ENCODE measurements at regions not wholly inside any gene's neighbourhood (a gene's known extent, or its start where the extent isn't known, plus 50 kb on each side); places are given as distances from the start of the nearest gene placed in this dataset.

DNA sequence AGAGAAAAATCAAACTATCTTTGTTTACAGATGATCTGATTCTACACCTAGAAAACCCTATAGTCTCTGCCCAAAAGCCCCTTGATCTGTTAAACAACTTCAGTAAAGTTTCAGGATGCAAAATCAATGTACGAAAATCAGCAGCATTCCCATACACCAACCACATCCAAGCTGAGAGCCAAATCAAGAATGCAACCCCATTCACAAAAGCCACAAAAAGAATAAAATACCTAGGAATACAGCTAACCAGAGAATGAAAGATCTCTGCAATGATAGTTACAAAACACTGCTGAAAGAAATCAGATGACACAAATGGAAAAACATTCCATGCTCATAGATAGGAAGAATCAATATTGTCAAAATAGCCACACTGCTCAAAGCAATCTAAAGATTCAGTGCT lies 265.7 kb downstream of the AEBP2 start:
- Histone ChIP-seq H3K27ac (ENCODE audit: low read depth, low read length) (no peak overlapping the region), H3K27me3 (ENCODE audit: control insufficient read depth in 3 of 3, insufficient read depth in 3 of 3, low read length in 3 of 3) (no peaks in the 10 kb centered on the region), H3K9ac (ENCODE audit: low read depth in 1 of 3, low read length in 3 of 3) (no peak overlapping the region), H3K4me3 (ENCODE audit: low read length in 3 of 3) (no peak overlapping the region), H3K4me1 (ENCODE audit: control insufficient read depth in 3 of 3, insufficient read depth in 3 of 3, low read length in 3 of 3) (no peaks in the 10 kb centered on the region), H3K36me3 (ENCODE audit: control insufficient read depth in 3 of 3, insufficient read depth in 3 of 3, low read length in 3 of 3) (no peaks in the 10 kb centered on the region), H3K9me3 (ENCODE audit: control insufficient read depth in 3 of 3, low read length in 3 of 3) (peaks cover 0 to 5% (median 0%) of the 10 kb centered on the region in 3 donors)

DNA sequence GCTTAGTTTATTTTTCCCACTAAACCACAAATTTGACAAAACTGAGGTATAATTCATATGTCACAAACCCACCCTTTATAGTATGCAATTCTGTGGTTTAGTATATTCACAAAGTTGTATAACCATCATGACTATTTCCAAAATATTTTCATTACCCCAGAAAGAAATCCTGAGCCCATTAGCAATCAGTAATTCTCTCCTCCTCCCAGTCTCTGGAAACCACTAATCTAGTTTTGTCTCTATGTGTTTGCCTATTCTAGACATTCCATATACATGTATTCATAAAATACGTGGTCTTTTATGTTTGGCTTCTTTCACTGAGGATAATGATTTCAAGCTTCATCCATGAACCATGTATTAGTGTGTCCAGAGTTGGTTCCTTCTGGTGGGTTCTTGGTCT lies 267.6 kb downstream of the AEBP2 start:
- Histone ChIP-seq H3K27ac (ENCODE audit: low read depth, low read length) (no peak overlapping the region), H3K9me3 (ENCODE audit: control insufficient read depth in 3 of 3, low read length in 3 of 3) (peaks cover 0 to 5% (median 0%) of the 10 kb centered on the region in 3 donors), H3K27me3 (ENCODE audit: control insufficient read depth in 3 of 3, insufficient read depth in 3 of 3, low read length in 3 of 3) (no peaks in the 10 kb centered on the region)

DNA sequence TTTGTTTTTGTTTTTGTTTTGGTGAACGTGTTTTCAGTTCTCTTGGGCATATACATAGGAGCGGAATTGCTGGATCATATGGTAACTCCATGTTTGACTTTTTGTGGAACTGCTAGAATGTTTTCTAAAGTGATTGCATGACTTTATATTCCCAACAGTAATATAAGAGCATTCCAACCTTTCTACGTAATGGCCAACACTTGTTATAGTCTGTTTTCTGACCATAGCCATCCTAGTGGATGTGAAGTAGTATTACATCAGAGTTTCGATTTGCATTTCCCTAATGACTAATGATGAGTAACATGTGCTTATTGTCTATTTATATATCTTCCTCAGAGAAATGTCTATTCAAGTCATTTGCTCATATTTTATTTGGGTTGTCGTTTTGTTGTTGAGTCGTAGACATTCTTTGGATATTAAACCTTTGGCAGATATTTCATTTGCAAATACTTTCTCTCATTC lies 268.7 kb downstream of the AEBP2 start:
- H3K27ac ChIP-seq (ENCODE audit: low read depth, low read length): no peak overlapping the region
- H3K9me3 ChIP-seq (ENCODE audit: control insufficient read depth in 3 of 3, low read length in 3 of 3): peaks cover 0 to 5% (median 0%) of the 10 kb centered on the region in 3 donors
- H3K4me1 ChIP-seq (ENCODE audit: control insufficient read depth in 3 of 3, insufficient read depth in 3 of 3, low read length in 3 of 3): no peaks in the 10 kb centered on the region
- H3K9ac ChIP-seq (ENCODE audit: low read depth in 1 of 3, low read length in 3 of 3): no peak overlapping the region
- H3K4me3 ChIP-seq (ENCODE audit: low read length in 3 of 3): no peak overlapping the region
- no peaks in the 10 kb centered on the region for H3K36me3 ChIP-seq (ENCODE audit: control insufficient read depth in 3 of 3, insufficient read depth in 3 of 3, low read length in 3 of 3)
- no peaks in the 10 kb centered on the region for H3K27me3 ChIP-seq (ENCODE audit: control insufficient read depth in 3 of 3, insufficient read depth in 3 of 3, low read length in 3 of 3)

More for the DNA sequence above, 267.6 kb downstream of the AEBP2 start:
- no peaks in the 10 kb centered on the region for H3K4me1 ChIP-seq (ENCODE audit: control insufficient read depth in 3 of 3, insufficient read depth in 3 of 3, low read length in 3 of 3)
- no peak overlapping the region for H3K4me3 ChIP-seq (ENCODE audit: low read length in 3 of 3)
- H3K9ac ChIP-seq (ENCODE audit: low read depth in 1 of 3, low read length in 3 of 3): no peak overlapping the region
- H3K36me3 ChIP-seq (ENCODE audit: control insufficient read depth in 3 of 3, insufficient read depth in 3 of 3, low read length in 3 of 3): no peaks in the 10 kb centered on the region

DNA sequence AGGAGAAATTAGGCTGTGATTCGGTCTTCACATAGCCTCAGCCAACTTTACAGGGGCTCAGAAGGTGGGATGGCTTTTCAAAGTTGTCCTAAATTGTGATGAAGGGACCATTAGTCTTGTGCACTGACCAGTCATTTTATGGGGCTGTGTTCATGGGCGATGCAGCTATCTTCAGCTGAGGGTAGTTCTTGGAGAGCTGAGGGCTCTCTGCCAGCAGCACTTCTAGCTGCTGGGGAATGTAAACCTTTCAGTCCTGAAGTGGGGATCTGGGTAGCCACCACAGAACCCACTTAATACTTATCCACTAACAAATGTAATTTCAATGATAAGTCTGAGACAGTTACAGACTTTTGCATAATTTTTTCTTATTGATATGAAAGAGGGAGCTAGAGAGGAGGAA lies 270.6 kb downstream of the AEBP2 start:
- H3K27ac ChIP-seq (ENCODE audit: low read depth, low read length): no peak overlapping the region
- no peaks in the 10 kb centered on the region for H3K36me3 ChIP-seq (ENCODE audit: control insufficient read depth in 3 of 3, insufficient read depth in 3 of 3, low read length in 3 of 3)
- H3K4me1 ChIP-seq (ENCODE audit: control insufficient read depth in 3 of 3, insufficient read depth in 3 of 3, low read length in 3 of 3): no peaks in the 10 kb centered on the region
- H3K9ac ChIP-seq (ENCODE audit: low read depth in 1 of 3, low read length in 3 of 3): no peak overlapping the region
- no peak overlapping the region for H3K4me3 ChIP-seq (ENCODE audit: low read length in 3 of 3)
- no peaks in the 10 kb centered on the region for H3K27me3 ChIP-seq (ENCODE audit: control insufficient read depth in 3 of 3, insufficient read depth in 3 of 3, low read length in 3 of 3)
- peaks cover 0 to 5% (median 0%) of the 10 kb centered on the region in 3 donors for H3K9me3 ChIP-seq (ENCODE audit: control insufficient read depth in 3 of 3, low read length in 3 of 3)

DNA sequence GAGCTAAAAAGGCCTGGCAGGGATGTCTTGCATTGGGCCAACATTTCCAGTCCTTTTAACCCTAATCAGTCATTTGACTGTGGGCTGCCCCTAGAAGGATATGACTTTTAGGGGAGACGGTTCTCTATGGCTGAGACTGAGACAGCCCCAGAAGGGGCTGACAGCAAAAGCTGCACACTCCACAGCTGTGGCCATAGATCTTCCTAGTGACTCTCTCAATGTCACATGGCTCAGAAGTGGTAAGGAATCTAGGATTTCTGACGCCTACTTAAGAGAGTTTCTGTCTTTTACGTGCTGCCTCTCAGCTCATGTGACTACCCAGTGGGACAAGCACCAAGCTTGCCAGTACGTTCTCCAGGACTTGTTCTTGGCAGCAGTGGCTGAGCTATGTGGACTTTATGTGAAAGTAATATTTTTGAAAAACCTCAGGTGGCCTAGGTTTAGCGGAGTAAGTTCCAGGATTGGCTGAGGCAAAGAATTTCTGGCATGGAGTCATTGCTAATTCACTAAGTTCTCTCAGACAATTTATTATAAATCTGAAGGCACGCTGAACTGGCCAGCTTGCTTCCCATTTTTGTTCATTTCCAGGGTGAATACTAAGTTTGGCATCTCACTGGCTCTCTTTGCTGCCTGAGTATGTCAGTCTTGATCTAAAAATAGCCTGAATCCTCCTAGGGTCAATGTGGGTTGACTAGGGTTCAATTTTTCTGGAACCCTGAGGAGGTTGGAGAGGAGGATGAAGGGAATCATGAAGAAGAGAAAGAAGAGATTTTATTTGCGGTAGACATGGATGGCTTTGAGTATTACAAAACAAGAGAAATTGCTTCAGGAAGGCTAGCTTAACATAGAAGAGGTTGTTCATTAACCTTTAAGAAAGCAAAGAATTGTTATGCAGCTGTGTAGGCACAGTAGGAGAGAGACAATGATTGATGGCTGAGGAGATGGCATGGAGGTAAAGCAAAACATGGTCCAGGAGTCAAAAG lies 271.8 kb downstream of the AEBP2 start:
- H3K27me3 ChIP-seq (ENCODE audit: control insufficient read depth in 3 of 3, insufficient read depth in 3 of 3, low read length in 3 of 3): no peaks in the 10 kb centered on the region
- H3K4me1 ChIP-seq (ENCODE audit: control insufficient read depth in 3 of 3, insufficient read depth in 3 of 3, low read length in 3 of 3): no peaks in the 10 kb centered on the region
- no peak overlapping the region for H3K9ac ChIP-seq (ENCODE audit: low read depth in 1 of 3, low read length in 3 of 3)
- H3K27ac ChIP-seq (ENCODE audit: low read depth, low read length): peak overlapping the region; percentile 44
- peaks cover 0 to 5% (median 0%) of the 10 kb centered on the region in 3 donors for H3K9me3 ChIP-seq (ENCODE audit: control insufficient read depth in 3 of 3, low read length in 3 of 3)
- no peaks in the 10 kb centered on the region for H3K36me3 ChIP-seq (ENCODE audit: control insufficient read depth in 3 of 3, insufficient read depth in 3 of 3, low read length in 3 of 3)
- no peak overlapping the region for H3K4me3 ChIP-seq (ENCODE audit: low read length in 3 of 3)

DNA sequence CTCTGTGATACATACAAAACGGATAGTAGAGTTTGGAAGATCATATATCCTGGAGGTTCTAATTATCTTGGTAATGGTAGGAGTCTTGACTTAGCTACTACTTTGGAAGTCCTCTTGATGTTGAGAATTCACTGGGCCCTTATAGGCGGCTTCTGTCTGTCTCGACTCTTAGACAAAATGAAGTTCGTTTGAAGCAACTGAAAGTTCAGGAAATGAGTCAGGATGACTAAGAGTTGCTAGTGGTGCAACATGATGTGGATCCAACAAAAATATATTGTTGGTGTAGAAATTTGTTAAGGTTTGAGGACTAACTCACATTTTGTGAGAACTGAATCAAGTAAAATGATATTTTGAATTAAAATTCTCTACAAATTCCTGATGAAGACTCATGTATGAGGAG lies 272.7 kb downstream of the AEBP2 start:
- Histone ChIP-seq H3K9me3 (ENCODE audit: control insufficient read depth in 3 of 3, low read length in 3 of 3) (peaks cover 0 to 5% (median 0%) of the 10 kb centered on the region in 3 donors), H3K4me1 (ENCODE audit: control insufficient read depth in 3 of 3, insufficient read depth in 3 of 3, low read length in 3 of 3) (no peaks in the 10 kb centered on the region), H3K4me3 (ENCODE audit: low read length in 3 of 3) (no peak overlapping the region), H3K27me3 (ENCODE audit: control insufficient read depth in 3 of 3, insufficient read depth in 3 of 3, low read length in 3 of 3) (no peaks in the 10 kb centered on the region), H3K36me3 (ENCODE audit: control insufficient read depth in 3 of 3, insufficient read depth in 3 of 3, low read length in 3 of 3) (no peaks in the 10 kb centered on the region), H3K9ac (ENCODE audit: low read depth in 1 of 3, low read length in 3 of 3) (no peak overlapping the region), H3K27ac (ENCODE audit: low read depth, low read length) (peak overlapping the region; percentile 14)

DNA sequence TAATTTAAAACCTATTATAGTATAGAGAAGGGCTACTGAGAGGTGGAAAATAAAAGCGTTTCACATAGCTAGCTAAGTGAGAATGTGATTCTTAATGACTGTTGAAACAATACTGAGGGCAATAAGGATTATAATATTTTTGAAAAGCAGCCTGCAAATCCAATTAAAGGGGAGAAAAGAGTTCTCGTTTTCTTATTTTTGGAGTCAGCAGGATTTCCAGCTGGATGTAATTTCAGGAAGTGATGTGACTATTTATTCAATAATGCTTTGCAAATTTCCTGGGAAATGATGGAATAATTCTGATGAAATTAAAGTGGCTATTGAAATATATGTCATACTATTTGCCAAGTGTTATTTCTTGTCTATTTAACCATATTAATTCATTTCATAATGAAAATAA lies 279.1 kb downstream of the AEBP2 start:
- Histone ChIP-seq H3K9ac (ENCODE audit: low read depth in 1 of 3, low read length in 3 of 3) (no peak overlapping the region), H3K4me1 (ENCODE audit: control insufficient read depth in 3 of 3, insufficient read depth in 3 of 3, low read length in 3 of 3) (peaks cover 0 to 4% (median 0%) of the 10 kb centered on the region in 3 donors), H3K9me3 (ENCODE audit: control insufficient read depth in 3 of 3, low read length in 3 of 3) (no peaks in the 10 kb centered on the region), H3K27me3 (ENCODE audit: control insufficient read depth in 3 of 3, insufficient read depth in 3 of 3, low read length in 3 of 3) (no peaks in the 10 kb centered on the region), H3K4me3 (ENCODE audit: low read length in 3 of 3) (no peak overlapping the region), H3K27ac (ENCODE audit: low read depth, low read length) (no peak overlapping the region), H3K36me3 (ENCODE audit: control insufficient read depth in 3 of 3, insufficient read depth in 3 of 3, low read length in 3 of 3) (no peaks in the 10 kb centered on the region)

DNA sequence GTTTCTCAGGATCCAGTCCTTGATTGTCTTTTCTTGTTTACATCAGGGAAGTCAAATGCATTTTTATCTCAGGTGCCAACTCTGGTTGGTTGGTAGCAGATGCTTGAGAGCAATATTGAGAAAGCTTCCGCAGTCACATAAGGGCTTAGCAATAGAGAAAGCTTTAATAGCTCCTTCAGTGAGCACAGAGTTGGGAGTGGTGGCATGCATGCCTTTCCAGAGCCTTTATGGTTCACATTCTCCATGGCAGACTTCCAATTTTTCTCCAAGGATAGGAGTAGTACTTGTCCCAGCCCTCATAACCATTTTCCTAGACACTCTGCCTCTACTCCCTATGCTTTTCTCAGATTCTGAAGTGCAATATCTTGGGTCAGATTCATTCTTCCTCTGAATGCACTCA lies 280.4 kb downstream of the AEBP2 start:
- H3K9me3 ChIP-seq (ENCODE audit: control insufficient read depth in 3 of 3, low read length in 3 of 3): no peaks in the 10 kb centered on the region

DNA sequence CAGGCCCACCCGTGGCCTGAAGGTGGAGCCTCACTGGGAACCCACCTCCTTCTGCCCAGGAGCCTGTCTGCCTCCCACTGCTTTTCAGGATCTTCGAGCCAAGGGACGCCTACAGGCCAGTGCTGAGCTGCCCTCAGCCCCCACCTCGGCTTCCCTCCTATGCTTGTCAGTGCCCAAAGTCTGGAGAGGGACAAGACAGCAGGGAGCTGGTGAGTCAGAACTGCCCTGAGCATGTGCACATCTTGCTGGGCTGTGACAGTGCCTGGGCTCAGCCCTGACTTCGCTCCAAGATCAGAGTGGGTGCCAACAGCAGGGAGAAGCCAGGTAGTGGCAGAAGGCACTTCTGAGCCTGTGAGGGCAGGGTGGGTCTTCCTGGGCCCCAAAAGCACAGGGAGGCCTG lies 286.8 kb downstream of the AEBP2 start:
- Histone ChIP-seq H3K4me1 (ENCODE audit: control insufficient read depth in 3 of 3, insufficient read depth in 3 of 3, low read length in 3 of 3) (peaks cover 0 to 3% (median 3%) of the 10 kb centered on the region in 3 donors), H3K36me3 (ENCODE audit: control insufficient read depth in 3 of 3, insufficient read depth in 3 of 3, low read length in 3 of 3) (no peaks in the 10 kb centered on the region), H3K9ac (ENCODE audit: low read depth in 1 of 3, low read length in 3 of 3) (no peak overlapping the region), H3K27ac (ENCODE audit: low read depth, low read length) (no peak overlapping the region), H3K9me3 (ENCODE audit: control insufficient read depth in 3 of 3, low read length in 3 of 3) (no peaks in the 10 kb centered on the region), H3K4me3 (ENCODE audit: low read length in 3 of 3) (no peak overlapping the region), H3K27me3 (ENCODE audit: control insufficient read depth in 3 of 3, insufficient read depth in 3 of 3, low read length in 3 of 3) (no peaks in the 10 kb centered on the region)

More for the DNA sequence above, 280.4 kb downstream of the AEBP2 start:
- peaks cover 0 to 4% (median 3%) of the 10 kb centered on the region in 3 donors for H3K4me1 ChIP-seq (ENCODE audit: control insufficient read depth in 3 of 3, insufficient read depth in 3 of 3, low read length in 3 of 3)
- no peaks in the 10 kb centered on the region for H3K27me3 ChIP-seq (ENCODE audit: control insufficient read depth in 3 of 3, insufficient read depth in 3 of 3, low read length in 3 of 3)
- H3K4me3 ChIP-seq (ENCODE audit: low read length in 3 of 3): no peak overlapping the region
- H3K36me3 ChIP-seq (ENCODE audit: control insufficient read depth in 3 of 3, insufficient read depth in 3 of 3, low read length in 3 of 3): no peaks in the 10 kb centered on the region
- no peak overlapping the region for H3K27ac ChIP-seq (ENCODE audit: low read depth, low read length)
- no peak overlapping the region for H3K9ac ChIP-seq (ENCODE audit: low read depth in 1 of 3, low read length in 3 of 3)

DNA sequence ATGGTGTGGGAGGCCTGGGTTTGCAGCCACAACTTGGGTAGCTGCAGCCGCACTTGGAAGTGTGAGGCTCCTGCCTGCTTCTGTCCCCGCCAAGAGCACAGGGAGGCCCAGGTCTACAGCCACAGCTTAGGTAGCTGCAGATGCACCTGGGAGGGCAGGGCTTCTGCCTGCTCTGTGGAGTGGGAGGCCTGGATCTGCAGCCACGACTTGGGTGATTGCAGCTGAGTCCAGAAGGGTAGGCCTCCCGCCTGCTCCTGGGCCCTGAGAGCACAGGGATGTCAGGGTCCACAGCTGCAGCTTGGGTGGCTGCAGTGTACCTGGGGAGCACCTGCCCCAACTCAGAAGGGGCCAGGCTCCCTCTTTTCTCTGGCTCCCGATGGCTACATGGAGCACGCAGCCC lies 287.3 kb downstream of the AEBP2 start:
- Histone ChIP-seq H3K27ac (ENCODE audit: low read depth, low read length) (no peak overlapping the region), H3K4me1 (ENCODE audit: control insufficient read depth in 3 of 3, insufficient read depth in 3 of 3, low read length in 3 of 3) (peaks cover 0 to 3% (median 0%) of the 10 kb centered on the region in 3 donors), H3K9ac (ENCODE audit: low read depth in 1 of 3, low read length in 3 of 3) (no peak overlapping the region), H3K36me3 (ENCODE audit: control insufficient read depth in 3 of 3, insufficient read depth in 3 of 3, low read length in 3 of 3) (no peaks in the 10 kb centered on the region), H3K9me3 (ENCODE audit: control insufficient read depth in 3 of 3, low read length in 3 of 3) (no peaks in the 10 kb centered on the region), H3K27me3 (ENCODE audit: control insufficient read depth in 3 of 3, insufficient read depth in 3 of 3, low read length in 3 of 3) (no peaks in the 10 kb centered on the region), H3K4me3 (ENCODE audit: low read length in 3 of 3) (no peak overlapping the region)

Measured in skeletal muscle tissue (tissue), 3 donors.